Upper lobe of left lung (tissue), 4 donors: ENCODE measurements at regions not wholly inside any gene's neighbourhood (a gene's known extent, or its start where the extent isn't known, plus 50 kb on each side); places are given as distances from the start of the nearest gene placed in this dataset.

Source experiments
- CTCF ChIP-seq, 6 experiments: fragments of 450-650 bp in 4 of 6; fragments of 200-600 bp in 2 of 6; sonication (generic) in 2 of 6; IDR thresholded peaks; one replicate each; pipeline ENCODE4 v1.5.1; 2016 to 2019; ENCODE audit warnings: antibody characterized with exemption in 6 of 6
- EP300 ChIP-seq, 4 donors: sonication (generic); formaldehyde crosslinking; IDR thresholded peaks; one replicate each; pipeline ENCODE4 v1.5.1; 2017; ENCODE audit warnings: antibody characterized with exemption in 4 of 4, control low read depth in 2 of 4

- TF ChIP-seq CTCF (IDR thresholded peaks at IDR 0.05) (no peak), EP300 (IDR thresholded peaks at IDR 0.05) (no peak)
Measured at GRCh38 chr4:153943738-153944415, 155.0 kb upstream of the SFRP2 start.
